GM12878 (cell line): ENCODE measurements at regions not wholly inside any gene's neighbourhood (a gene's known extent, or its start where the extent isn't known, plus 50 kb on each side); places are given as distances from the start of the nearest gene placed in this dataset.

ENCODE experiments used
- ATAC-seq: fragments of 200-7000 bp; cut with Tn5 transposase; 3 replicates; pipeline ENCODE4 v1.9.1; 2020; ENCODE audit warnings: mild to moderate bottlenecking, moderate library complexity
- BruUV-seq: library from RNA; stranded (reverse); fragments of 400-500 nt; replicated peaks from 2 replicates; lab custom pipeline; 2021; lab: Mats Ljungman, UMichigan
- CTCF ChIA-PET: fragments of 300-600 bp; sonication (Branson Sonifier 250); formaldehyde crosslinking; extraction: SDS; loops from one replicate; lab custom pipeline; 2021; ENCODE audit warnings: inconsistent platforms; lab: Yijun Ruan, JAX
- POLR2A ChIA-PET: fragments of 350-600 bp; formaldehyde crosslinking; extraction: SDS; loops from one replicate; lab custom pipeline; 2021; ENCODE audit warnings: inconsistent platforms; lab: Charles Lee
- RAD21 ChIA-PET: fragments of 300-600 bp; sonication (Branson Sonifier 250); formaldehyde crosslinking; loops from one replicate; lab custom pipeline; 2023; ENCODE audit warnings: antibody characterized with exemption; ENCODE audit not compliant: unreplicated experiment; lab: Charles Lee
- SMC1A ChIA-PET: fragments of 300-600 bp; sonication (Branson Sonifier 250); formaldehyde crosslinking; loops from one replicate; lab custom pipeline; 2023; ENCODE audit not compliant: unreplicated experiment, uncharacterized antibody; lab: Charles Lee
- DNase-seq: peaks from one replicate; pipeline ENCODE4 v3.0.0-alpha.2; 2011; ENCODE audit warnings: low read depth, low spot score
- FAIRE-seq: peaks from 3 replicates; lab custom pipeline; 2011; peaks lifted over from hg19 to GRCh38; lab: Jason Lieb, UNC
- H2AFZ ChIP-seq: 2 replicates; pipeline ENCODE4 v1.6.0; 2011; ENCODE audit warnings: low read depth, low read length, control low read depth; ENCODE audit not compliant: control insufficient read depth
- H3K27ac ChIP-seq: 2 replicates; pipeline ENCODE4 v1.5.1; 2011; ENCODE audit warnings: control low read depth; ENCODE audit not compliant: control insufficient read depth, insufficient read depth
- H3K27me3 ChIP-seq, 2 experiments: replicated peaks in 1 of 2; 2 replicates each; pipeline versions ENCODE4 v1.6.0 to v1.6.1; 2011; ENCODE audit warnings: low read length in 1 of 2; ENCODE audit not compliant: control insufficient read depth in 2 of 2, insufficient read depth in 2 of 2
- H3K36me3 ChIP-seq, 2 experiments: 2 replicates each; pipeline ENCODE4 v1.5.1; 2011; ENCODE audit warnings: low read length in 1 of 2; ENCODE audit not compliant: control insufficient read depth in 2 of 2, insufficient read depth in 2 of 2
- H3K4me1 ChIP-seq: 2 replicates; pipeline ENCODE4 v1.6.1; 2011; ENCODE audit warnings: mild to moderate bottlenecking, low read length, moderate library complexity, mixed read lengths; ENCODE audit not compliant: control insufficient read depth, insufficient read depth
- H3K4me2 ChIP-seq: 2 replicates; pipeline ENCODE4 v1.6.0; 2011; ENCODE audit warnings: control low read depth; ENCODE audit not compliant: control insufficient read depth, insufficient read depth
- H3K4me3 ChIP-seq: fragments of 200-600 bp; sonication (generic); 2 replicates; pipeline ENCODE4 v1.5.1; 2016
- H3K79me2 ChIP-seq: 2 replicates; pipeline ENCODE4 v1.6.0; 2011; ENCODE audit warnings: low read length; ENCODE audit not compliant: control insufficient read depth, insufficient read depth
- H3K9ac ChIP-seq: 2 replicates; pipeline ENCODE4 v1.8.0; 2011; ENCODE audit warnings: low read length, control low read depth, mixed read lengths; ENCODE audit not compliant: control insufficient read depth, insufficient read depth
- H3K9me3 ChIP-seq: replicated peaks from 3 replicates; pipeline ENCODE4 v1.5.1; 2011; ENCODE audit warnings: mild to moderate bottlenecking, low read length; ENCODE audit not compliant: control insufficient read depth, insufficient read depth
- H4K20me1 ChIP-seq: 2 replicates; pipeline ENCODE4 v1.6.0; 2011; ENCODE audit not compliant: control insufficient read depth, insufficient read depth
- BRCA1 ChIP-seq: IDR thresholded peaks from 2 replicates; pipeline ENCODE4 v1.6.1; 2011; ENCODE audit warnings: low read depth, low read length, improper control_type of control experiment
- CREM ChIP-seq: IDR thresholded peaks from 2 replicates; pipeline ENCODE4 v1.6.1; 2014; ENCODE audit warnings: antibody characterized with exemption, low read depth
- ESRRA ChIP-seq: IDR thresholded peaks from 2 replicates; pipeline ENCODE4 v1.6.1; 2012; ENCODE audit warnings: mild to moderate bottlenecking, low read length, improper control_type of control experiment
- HDGF ChIP-seq: fragments of 450-650 bp; IDR thresholded peaks from 2 replicates; pipeline ENCODE4 v1.6.1; 2016; ENCODE audit warnings: antibody characterized with exemption
- IKZF2 ChIP-seq, 2 experiments: fragments of 450-650 bp; IDR thresholded peaks; 2 replicates each; pipeline ENCODE4 v1.6.1; 2017; ENCODE audit warnings: mild to moderate bottlenecking in 2 of 2, moderate library complexity in 2 of 2
- RAD21 ChIP-seq: IDR thresholded peaks from 2 replicates; pipeline ENCODE4 v1.6.1; 2011; ENCODE audit warnings: mild to moderate bottlenecking, low read depth, low read length, moderate library complexity; ENCODE audit not compliant: insufficient read depth
- SMAD5 ChIP-seq: IDR thresholded peaks from 2 replicates; pipeline ENCODE4 v1.6.1; 2016; ENCODE audit warnings: antibody characterized with exemption, low read depth
- SUPT20H ChIP-seq: IDR thresholded peaks from 2 replicates; pipeline ENCODE4 v1.6.1; 2011; ENCODE audit warnings: low read depth, mild to moderate bottlenecking, low read length, moderate library complexity, borderline replicate concordance; ENCODE audit not compliant: control insufficient read depth
- TAF1 ChIP-seq: IDR thresholded peaks from 2 replicates; pipeline ENCODE4 v1.6.1; 2011; ENCODE audit warnings: mild to moderate bottlenecking, low read depth, low read length, borderline replicate concordance
- ZNF207 ChIP-seq: fragments of 450-650 bp; IDR thresholded peaks from 2 replicates; pipeline ENCODE4 v1.6.1; 2014; ENCODE audit warnings: antibody characterized with exemption, mild to moderate bottlenecking, borderline replicate concordance
- ZNF217 ChIP-seq: fragments of 450-650 bp; IDR thresholded peaks from 2 replicates; pipeline ENCODE4 v1.6.1; 2017; ENCODE audit warnings: antibody characterized with exemption, mild to moderate bottlenecking
- ZZZ3 ChIP-seq: IDR thresholded peaks from 2 replicates; pipeline ENCODE4 v1.6.1; 2011; ENCODE audit warnings: low read depth; ENCODE audit not compliant: control insufficient read depth, insufficient read length
- WGBS: methylation state at CpG from one replicate; pipeline ENCODE4 v1.1.6; 2016; ENCODE audit warnings: low lambda C conversion rate; ENCODE audit not compliant: insufficient replicate concordance, insufficient coverage; ENCODE audit errors: missing lambda C conversion rate; 5-methylcytosine and 5-hydroxymethylcytosine counted together
- in situ Hi-C: fragments of 300-500 bp; cut with MboI; formaldehyde crosslinking; loops from 9 replicates; pipeline ENCODE4 v1.14.3; 2018; ENCODE audit warnings: mixed read lengths
- intact Hi-C: fragments of 100-400 bp; cut with micrococcal nuclease; formaldehyde crosslinking; loops from one replicate; pipeline ENCODE4 v1.14.2; 2022; ENCODE audit not compliant: unreplicated experiment
- TF ChIP-seq, protein P1 (sequence below): fragments of 450-650 bp; IDR thresholded peaks from 2 replicates; pipeline ENCODE4 v1.6.1; 2017; ENCODE audit warnings: borderline replicate concordance
- TF ChIP-seq, protein P2 (sequence below): fragments of 450-650 bp; IDR thresholded peaks from 2 replicates; pipeline ENCODE4 v1.6.1; 2016; ENCODE audit warnings: mild to moderate bottlenecking
- TF ChIP-seq, protein P3 (sequence below): fragments of 450-650 bp; IDR thresholded peaks from 2 replicates; pipeline ENCODE4 v1.6.1; 2018; ENCODE audit warnings: mild to moderate bottlenecking, low read depth, moderate library complexity; ENCODE audit not compliant: partially characterized antibody
- TF ChIP-seq, protein P4 (sequence below): fragments of 450-650 bp; IDR thresholded peaks from 2 replicates; pipeline ENCODE4 v1.6.1; 2017; ENCODE audit warnings: low read depth, mild to moderate bottlenecking, moderate library complexity

DNA sequence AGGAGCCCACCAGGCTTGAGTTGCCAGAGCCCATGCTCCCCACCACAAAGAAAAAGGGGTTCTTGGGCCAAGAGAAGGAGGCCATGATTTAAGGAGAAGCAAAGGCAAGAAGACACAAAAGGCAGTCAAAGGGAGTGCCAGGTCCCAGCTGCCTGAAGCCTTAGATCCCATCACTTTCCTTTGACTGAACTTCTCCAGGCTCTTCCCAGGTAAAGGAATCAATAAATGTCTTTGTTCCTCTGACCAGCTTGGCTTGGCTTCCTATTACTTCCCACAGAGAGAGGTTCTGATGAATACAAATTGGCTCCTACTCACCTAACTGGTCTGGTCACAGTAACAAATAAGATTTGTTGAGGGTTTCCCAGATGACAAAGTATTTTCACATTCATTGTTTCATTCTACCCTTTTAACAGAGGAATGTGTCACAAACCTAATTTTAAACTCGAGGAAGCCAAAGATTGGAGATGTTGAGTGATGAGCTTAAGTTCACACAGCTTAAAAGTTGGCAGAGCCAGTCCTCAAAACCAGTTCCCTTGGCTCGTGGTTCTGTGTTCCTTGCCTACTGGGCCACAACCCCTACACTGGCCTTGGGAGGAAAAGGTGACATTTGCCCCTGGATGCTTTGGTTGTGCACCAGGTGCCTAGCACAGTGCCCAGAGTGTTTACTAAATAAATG, 96.4 kb upstream of the SESN3 start (continued):
- TF ChIP-seq IKZF2 (IDR thresholded peaks at IDR 0.05) (no peak), BRCA1 (no peak), HDGF (no peak)
- TF ChIP-seq, protein P1, sequence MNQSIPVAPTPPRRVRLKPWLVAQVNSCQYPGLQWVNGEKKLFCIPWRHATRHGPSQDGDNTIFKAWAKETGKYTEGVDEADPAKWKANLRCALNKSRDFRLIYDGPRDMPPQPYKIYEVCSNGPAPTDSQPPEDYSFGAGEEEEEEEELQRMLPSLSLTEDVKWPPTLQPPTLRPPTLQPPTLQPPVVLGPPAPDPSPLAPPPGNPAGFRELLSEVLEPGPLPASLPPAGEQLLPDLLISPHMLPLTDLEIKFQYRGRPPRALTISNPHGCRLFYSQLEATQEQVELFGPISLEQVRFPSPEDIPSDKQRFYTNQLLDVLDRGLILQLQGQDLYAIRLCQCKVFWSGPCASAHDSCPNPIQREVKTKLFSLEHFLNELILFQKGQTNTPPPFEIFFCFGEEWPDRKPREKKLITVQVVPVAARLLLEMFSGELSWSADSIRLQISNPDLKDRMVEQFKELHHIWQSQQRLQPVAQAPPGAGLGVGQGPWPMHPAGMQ = no peak
- TF ChIP-seq, all 136 proteins: peak for 0

DNA sequence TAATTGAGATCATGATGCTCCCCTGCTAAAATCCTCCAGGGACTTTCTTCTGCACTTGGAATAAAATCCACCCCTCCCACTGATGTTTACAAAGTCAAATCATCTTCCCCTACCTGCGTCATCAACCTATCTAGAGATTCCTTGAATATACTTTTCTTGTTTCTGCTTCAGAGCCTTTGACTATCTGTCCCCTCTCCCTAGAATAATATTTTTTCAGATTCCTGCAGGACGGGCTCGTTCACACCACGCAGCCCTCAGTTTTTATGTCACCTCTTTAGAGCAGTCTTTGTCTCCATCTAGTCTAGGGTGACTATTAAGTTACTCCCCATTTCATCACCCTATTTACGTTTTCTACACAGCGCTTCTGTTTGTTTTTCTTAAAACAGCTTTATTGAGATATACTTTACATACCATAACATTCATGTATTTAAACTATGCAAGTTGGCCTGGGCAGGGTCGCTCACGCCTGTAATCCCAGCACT, 94.8 kb upstream of the SESN3 start:
- WGBS = 47% methylated on average over 8 of the region's 8 CpGs
- in situ Hi-C loops = no loop called here
- Histone ChIP-seq H2AFZ (no peak overlapping the region), H3K9ac (no peak overlapping the region), H3K4me2 (no peak overlapping the region), H3K27me3 (no peaks in the 10 kb centered on the region), H3K79me2 (no peaks in the 10 kb centered on the region), H4K20me1 (no peaks in the 10 kb centered on the region), H3K27ac (no peak overlapping the region), H3K4me1 (no peaks in the 10 kb centered on the region), H3K36me3 (no peaks in the 10 kb centered on the region), H3K4me3 (no peak overlapping the region), H3K9me3 (no peaks in the 10 kb centered on the region)
- ChIA-PET RAD21 (no interaction called here), POLR2A (no interaction called here), CTCF (no interaction called here), SMC1A (no interaction called here)
- intact Hi-C loops = no loop called here
- DNase-seq (no peak), ATAC-seq (no peak), FAIRE-seq (no peak)
- no TSS peak for BruUV-seq
- TF ChIP-seq, protein P2, sequence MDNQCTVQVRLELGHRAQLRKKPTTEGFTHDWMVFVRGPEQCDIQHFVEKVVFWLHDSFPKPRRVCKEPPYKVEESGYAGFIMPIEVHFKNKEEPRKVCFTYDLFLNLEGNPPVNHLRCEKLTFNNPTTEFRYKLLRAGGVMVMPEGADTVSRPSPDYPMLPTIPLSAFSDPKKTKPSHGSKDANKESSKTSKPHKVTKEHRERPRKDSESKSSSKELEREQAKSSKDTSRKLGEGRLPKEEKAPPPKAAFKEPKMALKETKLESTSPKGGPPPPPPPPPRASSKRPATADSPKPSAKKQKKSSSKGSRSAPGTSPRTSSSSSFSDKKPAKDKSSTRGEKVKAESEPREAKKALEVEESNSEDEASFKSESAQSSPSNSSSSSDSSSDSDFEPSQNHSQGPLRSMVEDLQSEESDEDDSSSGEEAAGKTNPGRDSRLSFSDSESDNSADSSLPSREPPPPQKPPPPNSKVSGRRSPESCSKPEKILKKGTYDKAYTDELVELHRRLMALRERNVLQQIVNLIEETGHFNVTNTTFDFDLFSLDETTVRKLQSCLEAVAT = no peak
- TF ChIP-seq SMAD5 (no peak), TAF1 (no peak), ZNF207 (no peak), ZNF217 (no peak), ESRRA (no peak), SUPT20H (no peak), ZZZ3 (no peak), RAD21 (no peak), CREM (no peak)
- TF ChIP-seq, protein P3, sequence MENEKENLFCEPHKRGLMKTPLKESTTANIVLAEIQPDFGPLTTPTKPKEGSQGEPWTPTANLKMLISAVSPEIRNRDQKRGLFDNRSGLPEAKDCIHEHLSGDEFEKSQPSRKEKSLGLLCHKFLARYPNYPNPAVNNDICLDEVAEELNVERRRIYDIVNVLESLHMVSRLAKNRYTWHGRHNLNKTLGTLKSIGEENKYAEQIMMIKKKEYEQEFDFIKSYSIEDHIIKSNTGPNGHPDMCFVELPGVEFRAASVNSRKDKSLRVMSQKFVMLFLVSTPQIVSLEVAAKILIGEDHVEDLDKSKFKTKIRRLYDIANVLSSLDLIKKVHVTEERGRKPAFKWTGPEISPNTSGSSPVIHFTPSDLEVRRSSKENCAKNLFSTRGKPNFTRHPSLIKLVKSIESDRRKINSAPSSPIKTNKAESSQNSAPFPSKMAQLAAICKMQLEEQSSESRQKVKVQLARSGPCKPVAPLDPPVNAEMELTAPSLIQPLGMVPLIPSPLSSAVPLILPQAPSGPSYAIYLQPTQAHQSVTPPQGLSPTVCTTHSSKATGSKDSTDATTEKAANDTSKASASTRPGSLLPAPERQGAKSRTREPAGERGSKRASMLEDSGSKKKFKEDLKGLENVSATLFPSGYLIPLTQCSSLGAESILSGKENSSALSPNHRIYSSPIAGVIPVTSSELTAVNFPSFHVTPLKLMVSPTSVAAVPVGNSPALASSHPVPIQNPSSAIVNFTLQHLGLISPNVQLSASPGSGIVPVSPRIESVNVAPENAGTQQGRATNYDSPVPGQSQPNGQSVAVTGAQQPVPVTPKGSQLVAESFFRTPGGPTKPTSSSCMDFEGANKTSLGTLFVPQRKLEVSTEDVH = no peak
- TF ChIP-seq, protein P4, sequence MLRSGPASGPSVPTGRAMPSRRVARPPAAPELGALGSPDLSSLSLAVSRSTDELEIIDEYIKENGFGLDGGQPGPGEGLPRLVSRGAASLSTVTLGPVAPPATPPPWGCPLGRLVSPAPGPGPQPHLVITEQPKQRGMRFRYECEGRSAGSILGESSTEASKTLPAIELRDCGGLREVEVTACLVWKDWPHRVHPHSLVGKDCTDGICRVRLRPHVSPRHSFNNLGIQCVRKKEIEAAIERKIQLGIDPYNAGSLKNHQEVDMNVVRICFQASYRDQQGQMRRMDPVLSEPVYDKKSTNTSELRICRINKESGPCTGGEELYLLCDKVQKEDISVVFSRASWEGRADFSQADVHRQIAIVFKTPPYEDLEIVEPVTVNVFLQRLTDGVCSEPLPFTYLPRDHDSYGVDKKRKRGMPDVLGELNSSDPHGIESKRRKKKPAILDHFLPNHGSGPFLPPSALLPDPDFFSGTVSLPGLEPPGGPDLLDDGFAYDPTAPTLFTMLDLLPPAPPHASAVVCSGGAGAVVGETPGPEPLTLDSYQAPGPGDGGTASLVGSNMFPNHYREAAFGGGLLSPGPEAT = no peak
